Endothelial cell of umbilical vein (primary cell): ENCODE measurements at regions not wholly inside any gene's neighbourhood (a gene's known extent, or its start where the extent isn't known, plus 50 kb on each side); places are given as distances from the start of the nearest gene placed in this dataset.

ENCODE experiments used
- BruUV-seq: library from RNA; stranded (reverse); fragments of 400-500 nt; replicated peaks from 2 replicates; lab custom pipeline; 2021; lab: Mats Ljungman, UMichigan
- CTCF ChIA-PET: fragments of 300-600, 350-600 bp; sonication (Branson Sonifier 250); formaldehyde crosslinking; loops from one replicate; lab custom pipeline; 2021; ENCODE audit warnings: antibody characterized with exemption, inconsistent platforms; lab: Charles Lee
- POLR2A ChIA-PET: fragments of 300-600, 350-600 bp; sonication (Branson Sonifier 250); formaldehyde crosslinking; loops from one replicate; lab custom pipeline; 2021; ENCODE audit warnings: antibody characterized with exemption, inconsistent platforms; lab: Charles Lee
- DNase-seq: peaks from one replicate; pipeline ENCODE4 v3.0.0-alpha.2; 2011; ENCODE audit warnings: low read depth, low spot score
- FAIRE-seq: peaks from 2 replicates; lab custom pipeline; 2011; peaks lifted over from hg19 to GRCh38; lab: Jason Lieb, UNC
- H2AFZ ChIP-seq: 2 replicates; pipeline ENCODE4 v1.6.0; 2012; ENCODE audit warnings: low read depth, low read length, control low read depth, inconsistent platforms
- H3K27ac ChIP-seq: 2 replicates; pipeline ENCODE4 v1.5.1; 2011; ENCODE audit warnings: low read depth, mild to moderate bottlenecking, control low read depth, low read length, moderate library complexity; ENCODE audit not compliant: insufficient read depth
- H3K27me3 ChIP-seq, 2 experiments: 2 replicates each; pipeline versions ENCODE4 v1.6.0 to v1.6.1; 2011; ENCODE audit warnings: low read length in 2 of 2, mixed read lengths in 1 of 2; ENCODE audit not compliant: control insufficient read depth in 2 of 2, insufficient read depth in 2 of 2
- H3K36me3 ChIP-seq, 2 experiments: 2 replicates in 1 of 2; 3 replicates in 1 of 2; pipeline ENCODE4 v1.5.1; 2011; ENCODE audit warnings: low read length in 2 of 2, mild to moderate bottlenecking in 1 of 2, moderate library complexity in 1 of 2; ENCODE audit not compliant: control insufficient read depth in 2 of 2, insufficient read depth in 2 of 2; ENCODE audit errors: extremely low read depth in 1 of 2
- H3K4me1 ChIP-seq: 3 replicates; pipeline ENCODE4 v1.5.1; 2011; ENCODE audit warnings: mild to moderate bottlenecking, low read length; ENCODE audit not compliant: control insufficient read depth, insufficient read depth; ENCODE audit errors: extremely low read depth
- H3K4me2 ChIP-seq: 2 replicates; pipeline ENCODE4 v1.6.1; 2011; ENCODE audit warnings: low read length, control low read depth, mixed read lengths; ENCODE audit not compliant: insufficient read depth
- H3K4me3 ChIP-seq, 3 experiments: fragments of 200-600 bp in 1 of 3; sonication (generic), shearing (Covaris generic) in 1 of 3; replicated peaks in 1 of 3; 2 replicates each; pipeline ENCODE4 v1.5.1; 2011 to 2016; ENCODE audit warnings: control low read depth in 3 of 3, low read length in 3 of 3, mild to moderate bottlenecking in 2 of 3, inconsistent platforms in 1 of 3, low read depth in 1 of 3, moderate library complexity in 1 of 3; ENCODE audit not compliant: insufficient read depth in 1 of 3
- H3K79me2 ChIP-seq: 2 replicates; pipeline ENCODE4 v1.6.0; 2012; ENCODE audit warnings: low read length, inconsistent platforms; ENCODE audit not compliant: control insufficient read depth, insufficient read depth
- H3K9ac ChIP-seq: replicated peaks from 2 replicates; pipeline ENCODE3; 2011; ENCODE audit warnings: low read length, control low read depth; ENCODE audit not compliant: insufficient read depth; ENCODE audit errors: extremely low read depth
- H3K9me1 ChIP-seq: replicated peaks from 3 replicates; pipeline ENCODE4 v1.6.0; 2011; ENCODE audit warnings: mild to moderate bottlenecking, low read length; ENCODE audit not compliant: control insufficient read depth, insufficient read depth; ENCODE audit errors: extremely low read depth
- H3K9me3 ChIP-seq: replicated peaks from 2 replicates; pipeline ENCODE4 v1.5.1; 2012; ENCODE audit warnings: low read length, inconsistent platforms; ENCODE audit not compliant: control insufficient read depth, insufficient read depth
- H4K20me1 ChIP-seq: replicated peaks from 2 replicates; pipeline ENCODE3; 2011; ENCODE audit warnings: mild to moderate bottlenecking, low read length; ENCODE audit not compliant: control insufficient read depth, insufficient read depth; ENCODE audit errors: extremely low read depth
- EZH2 ChIP-seq: IDR thresholded peaks from 2 replicates; pipeline ENCODE4 v1.6.1; 2012; ENCODE audit warnings: borderline replicate concordance, low read depth, mild to moderate bottlenecking, moderate library complexity, low read length, inconsistent platforms; ENCODE audit not compliant: severe bottlenecking
- FOS ChIP-seq: IDR thresholded peaks from 2 replicates; pipeline ENCODE4 v1.6.1; 2011; ENCODE audit warnings: mild to moderate bottlenecking, low read length, moderate library complexity, borderline replicate concordance; ENCODE audit not compliant: insufficient read depth
- GATA2 ChIP-seq: IDR thresholded peaks from 2 replicates; pipeline ENCODE4 v1.7.0; 2011; ENCODE audit warnings: low read depth, mild to moderate bottlenecking, moderate library complexity, mixed read lengths, low read length; ENCODE audit not compliant: insufficient read length, insufficient read depth
- JUN ChIP-seq: IDR thresholded peaks from 2 replicates; pipeline ENCODE4 v1.6.1; 2011; ENCODE audit warnings: borderline replicate concordance, low read depth; ENCODE audit not compliant: insufficient read length, insufficient read depth
- POLR2A ChIP-seq: IDR thresholded peaks from 2 replicates; pipeline ENCODE4 v1.6.1; 2012; ENCODE audit warnings: low read depth, mild to moderate bottlenecking, control low read depth, low read length
- POLR2AphosphoS5 ChIP-seq: IDR thresholded peaks from 2 replicates; pipeline ENCODE4 v1.6.1; 2012; ENCODE audit warnings: low read depth, mild to moderate bottlenecking, control low read depth, low read length, moderate library complexity; ENCODE audit not compliant: insufficient read depth
- dilution Hi-C: fragments of 300-500 bp; cut with MboI; formaldehyde crosslinking; loops from one replicate; pipeline ENCODE4 v1.15.0; 2019; ENCODE audit warnings: low sequenced_read_pairs; ENCODE audit not compliant: extremely low pct_ligation_motif_present
- intact Hi-C: fragments of 100-400 bp; cut with micrococcal nuclease; formaldehyde crosslinking; loops from one replicate; pipeline ENCODE4 v1.10.0; 2022
- TF ChIP-seq, protein P1 (sequence below), 2 donors: IDR thresholded peaks; 1 replicate in 1 of 2; 2 replicates in 1 of 2; pipeline ENCODE4 v1.5.1; 2011; ENCODE audit warnings: low read length in 2 of 2, mild to moderate bottlenecking in 2 of 2, moderate library complexity in 2 of 2, control low read depth in 1 of 2, inconsistent platforms in 1 of 2, low read depth in 1 of 2; ENCODE audit not compliant: insufficient read depth in 1 of 2; ENCODE audit errors: extremely low read depth in 1 of 2

DNA sequence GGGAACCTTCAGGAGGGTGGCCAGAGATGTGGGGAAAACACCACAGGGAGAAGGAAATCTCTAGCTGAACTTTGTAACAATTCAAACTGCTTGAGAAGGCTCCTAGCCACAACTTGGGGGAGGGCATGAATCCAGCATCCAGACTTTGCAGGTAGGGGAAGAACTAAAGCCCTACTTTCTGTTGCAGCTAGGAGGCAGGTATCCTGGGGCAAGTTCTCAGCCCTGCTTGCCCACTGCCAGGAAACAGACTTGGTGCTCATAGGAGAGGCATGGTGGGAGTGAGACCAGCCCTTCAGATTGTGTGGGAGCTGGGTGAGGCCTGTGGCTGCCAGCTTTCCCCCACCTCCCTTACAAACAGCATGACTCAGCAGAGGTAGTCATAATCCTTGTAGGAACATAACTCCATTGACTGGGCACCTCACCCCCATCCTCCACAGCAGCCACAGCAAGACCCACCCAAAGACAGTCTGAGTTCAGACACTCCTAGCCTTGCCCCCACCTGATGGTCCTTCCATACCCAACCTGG lies 209.5 kb upstream of the CPEB2 start:
- DNase-seq (no peak), FAIRE-seq (no peak)
- Histone ChIP-seq H3K27me3 (no peaks in the 10 kb centered on the region), H3K4me1 (no peaks in the 10 kb centered on the region), H2AFZ (no peak overlapping the region), H3K4me2 (no peak overlapping the region), H4K20me1 (no peaks in the 10 kb centered on the region), H3K9me3 (no peaks in the 10 kb centered on the region), H3K36me3 (no peaks in the 10 kb centered on the region), H3K27ac (no peak overlapping the region), H3K9me1 (no peaks in the 10 kb centered on the region), H3K9ac (no peak overlapping the region), H3K79me2 (no peaks in the 10 kb centered on the region), H3K4me3 (no peak overlapping the region)
- TF ChIP-seq POLR2A (no peak), FOS (no peak), POLR2AphosphoS5 (no peak), GATA2 (no peak), JUN (no peak), EZH2 (no peak)
- TF ChIP-seq, protein P1, sequence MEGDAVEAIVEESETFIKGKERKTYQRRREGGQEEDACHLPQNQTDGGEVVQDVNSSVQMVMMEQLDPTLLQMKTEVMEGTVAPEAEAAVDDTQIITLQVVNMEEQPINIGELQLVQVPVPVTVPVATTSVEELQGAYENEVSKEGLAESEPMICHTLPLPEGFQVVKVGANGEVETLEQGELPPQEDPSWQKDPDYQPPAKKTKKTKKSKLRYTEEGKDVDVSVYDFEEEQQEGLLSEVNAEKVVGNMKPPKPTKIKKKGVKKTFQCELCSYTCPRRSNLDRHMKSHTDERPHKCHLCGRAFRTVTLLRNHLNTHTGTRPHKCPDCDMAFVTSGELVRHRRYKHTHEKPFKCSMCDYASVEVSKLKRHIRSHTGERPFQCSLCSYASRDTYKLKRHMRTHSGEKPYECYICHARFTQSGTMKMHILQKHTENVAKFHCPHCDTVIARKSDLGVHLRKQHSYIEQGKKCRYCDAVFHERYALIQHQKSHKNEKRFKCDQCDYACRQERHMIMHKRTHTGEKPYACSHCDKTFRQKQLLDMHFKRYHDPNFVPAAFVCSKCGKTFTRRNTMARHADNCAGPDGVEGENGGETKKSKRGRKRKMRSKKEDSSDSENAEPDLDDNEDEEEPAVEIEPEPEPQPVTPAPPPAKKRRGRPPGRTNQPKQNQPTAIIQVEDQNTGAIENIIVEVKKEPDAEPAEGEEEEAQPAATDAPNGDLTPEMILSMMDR (IDR thresholded peaks at IDR 0.05; ENCODE audit: extremely low read depth in 1 of 2, insufficient read depth in 1 of 2, low read depth in 1 of 2, low read length in 2 of 2), result no peak
- CTCF ChIA-PET, result no interaction called here
- no TSS peak for BruUV-seq
- POLR2A ChIA-PET, result no interaction called here
- intact Hi-C loops (no loop called here), dilution Hi-C loops (no loop called here)
